H1 (cell line): ENCODE measurements at regions not wholly inside any gene's neighbourhood (a gene's known extent, or its start where the extent isn't known, plus 50 kb on each side); places are given as distances from the start of the nearest gene placed in this dataset.

ENCODE experiments used
- CTCF ChIA-PET: fragments of 300-600 bp; sonication (Branson Sonifier 250); formaldehyde crosslinking; loops from one replicate; lab custom pipeline; 2021; ENCODE audit not compliant: partially characterized antibody; lab: Charles Lee
- POLR2A ChIA-PET: fragments of 300-600 bp; sonication (Branson Sonifier 250); formaldehyde crosslinking; loops from one replicate; lab custom pipeline; 2021; ENCODE audit warnings: inconsistent platforms; ENCODE audit not compliant: partially characterized antibody; lab: Charles Lee
- DNase-seq, 2 experiments: peaks; one replicate each; pipeline versions ENCODE4 v3.0.0 to v3.0.0-alpha.2; 2010 to 2022; ENCODE audit warnings: low spot score in 2 of 2, low read depth in 1 of 2, mixed read lengths in 1 of 2
- FAIRE-seq: peaks from 2 replicates; lab custom pipeline; 2011; peaks lifted over from hg19 to GRCh38; lab: Jason Lieb, UNC
- H2AFZ ChIP-seq: 2 replicates; pipeline ENCODE4 v1.8.1; 2012; ENCODE audit warnings: low read length, inconsistent platforms
- H2AK5ac ChIP-seq: 2 replicates; pipeline ENCODE4 v1.6.1; 2013; ENCODE audit warnings: low read depth, low read length
- H2BK120ac ChIP-seq: replicated peaks from 2 replicates; pipeline ENCODE3; 2013; ENCODE audit warnings: low read depth, low read length, inconsistent platforms
- H2BK12ac ChIP-seq: 2 replicates; pipeline ENCODE4 v1.6.1; 2013; ENCODE audit warnings: low read depth, low read length
- H2BK15ac ChIP-seq: 2 replicates; pipeline ENCODE4 v1.6.1; 2013; ENCODE audit warnings: low read length
- H2BK20ac ChIP-seq: 2 replicates; pipeline ENCODE4 v1.6.1; 2013; ENCODE audit warnings: low read length
- H2BK5ac ChIP-seq: 2 replicates; pipeline ENCODE4 v1.6.1; 2013; ENCODE audit warnings: low read depth, low read length
- H3K14ac ChIP-seq: 2 replicates; pipeline ENCODE4 v1.6.1; 2013; ENCODE audit warnings: inconsistent platforms; ENCODE audit not compliant: insufficient read length
- H3K18ac ChIP-seq: 2 replicates; pipeline ENCODE4 v1.6.1; 2013; ENCODE audit warnings: low read length; ENCODE audit errors: extremely low read depth
- H3K23ac ChIP-seq: 2 replicates; pipeline ENCODE4 v1.6.1; 2013; ENCODE audit warnings: inconsistent platforms; ENCODE audit not compliant: insufficient read length
- H3K23me2 ChIP-seq: 2 replicates; pipeline ENCODE4 v1.6.1; 2013; ENCODE audit warnings: low read depth, low read length
- H3K27ac ChIP-seq: 2 replicates; pipeline ENCODE4 v1.6.1; 2011; ENCODE audit warnings: low read depth, low read length, inconsistent platforms
- H3K27me3 ChIP-seq, 4 experiments: replicated peaks in 1 of 4; 1 replicate in 1 of 4; 2 replicates in 3 of 4; pipeline versions ENCODE4 v1.6.1 to v1.8.1; 2011 to 2013; ENCODE audit warnings: low read length in 3 of 4, mild to moderate bottlenecking in 3 of 4, inconsistent platforms in 2 of 4, mixed read lengths in 2 of 4, moderate library complexity in 1 of 4; ENCODE audit not compliant: control insufficient read depth in 3 of 4, insufficient read depth in 3 of 4; ENCODE audit errors: extremely low read depth in 1 of 4
- H3K36me3 ChIP-seq, 4 experiments: 2 replicates each; pipeline versions ENCODE4 v1.6.1 to v1.8.1; 2011 to 2013; ENCODE audit warnings: mild to moderate bottlenecking in 4 of 4, low read length in 3 of 4, moderate library complexity in 2 of 4, control low read depth in 1 of 4, inconsistent platforms in 1 of 4; ENCODE audit not compliant: insufficient read depth in 4 of 4, control insufficient read depth in 2 of 4
- H3K4ac ChIP-seq: replicated peaks from 2 replicates; pipeline ENCODE3; 2013; ENCODE audit warnings: low read length, low read depth, mixed read lengths, inconsistent platforms; ENCODE audit not compliant: insufficient read length
- H3K4me1 ChIP-seq, 4 experiments: replicated peaks in 1 of 4; 1 replicate in 1 of 4; 2 replicates in 3 of 4; pipeline versions ENCODE4 v1.6.1 to v1.8.1; 2011 to 2013; ENCODE audit warnings: low read length in 3 of 4, inconsistent platforms in 2 of 4, mixed read lengths in 1 of 4; ENCODE audit not compliant: insufficient read depth in 4 of 4, control insufficient read depth in 3 of 4
- H3K4me2 ChIP-seq, 2 experiments: 2 replicates each; pipeline versions ENCODE4 v1.6.1 to v1.8.1; 2011 to 2013; ENCODE audit warnings: low read depth in 2 of 2, low read length in 2 of 2, control low read depth in 1 of 2, inconsistent platforms in 1 of 2, mild to moderate bottlenecking in 1 of 2; ENCODE audit not compliant: insufficient read depth in 1 of 2
- H3K4me3 ChIP-seq, 4 experiments: fragments of 200-600, 300-600 bp in 1 of 4; sonication (generic), shearing (Covaris generic), sonication (Bioruptor Twin) in 1 of 4; 2 replicates each; pipeline versions ENCODE4 v1.5.1 to v1.8.1; 2011 to 2016; ENCODE audit warnings: low read length in 4 of 4, low read depth in 3 of 4, control low read depth in 2 of 4, inconsistent platforms in 2 of 4, mild to moderate bottlenecking in 2 of 4, mixed read lengths in 1 of 4, moderate library complexity in 1 of 4; ENCODE audit not compliant: insufficient read depth in 2 of 4; ENCODE audit errors: extremely low read depth in 1 of 4
- H3K56ac ChIP-seq: replicated peaks from 2 replicates; pipeline ENCODE3; 2013; ENCODE audit warnings: low read depth, mild to moderate bottlenecking, mixed read lengths, low read length, inconsistent platforms; ENCODE audit not compliant: insufficient read length
- H3K79me1 ChIP-seq: 2 replicates; pipeline ENCODE4 v1.6.1; 2013; ENCODE audit warnings: low read depth, low read length, control low read depth
- H3K79me2 ChIP-seq, 2 experiments: 2 replicates each; pipeline versions ENCODE4 v1.6.1 to v1.8.1; 2012 to 2013; ENCODE audit warnings: low read length in 2 of 2, mild to moderate bottlenecking in 2 of 2, inconsistent platforms in 1 of 2; ENCODE audit not compliant: insufficient read depth in 2 of 2, control insufficient read depth in 1 of 2
- H3K9ac ChIP-seq, 4 experiments: replicated peaks in 1 of 4; 1 replicate in 1 of 4; 2 replicates in 3 of 4; pipeline versions ENCODE4 v1.6.1 to v1.8.1; 2011 to 2013; ENCODE audit warnings: low read depth in 3 of 4, low read length in 3 of 4, control low read depth in 2 of 4, mild to moderate bottlenecking in 2 of 4, moderate library complexity in 2 of 4, inconsistent platforms in 1 of 4; ENCODE audit errors: extremely low read depth in 1 of 4
- H3K9me3 ChIP-seq, 2 experiments: 2 replicates each; pipeline versions ENCODE4 v1.6.1 to v1.8.1; 2012 to 2013; ENCODE audit warnings: mild to moderate bottlenecking in 2 of 2, moderate library complexity in 2 of 2, control low read depth in 1 of 2, inconsistent platforms in 1 of 2, low read depth in 1 of 2, low read length in 1 of 2, mixed read lengths in 1 of 2; ENCODE audit not compliant: insufficient read depth in 2 of 2
- H4K20me1 ChIP-seq, 2 experiments: replicated peaks in 1 of 2; 2 replicates each; pipeline versions ENCODE3 to v1.8.1; 2011 to 2013; ENCODE audit warnings: inconsistent platforms in 2 of 2, low read length in 2 of 2, mild to moderate bottlenecking in 1 of 2; ENCODE audit not compliant: insufficient read depth in 2 of 2, control insufficient read depth in 1 of 2
- H4K5ac ChIP-seq: 2 replicates; pipeline ENCODE4 v1.6.1; 2013; ENCODE audit warnings: low read length, low read depth, mixed read lengths, inconsistent platforms; ENCODE audit not compliant: insufficient read length
- H4K8ac ChIP-seq: 2 replicates; pipeline ENCODE4 v1.8.0; 2013; ENCODE audit warnings: mild to moderate bottlenecking, moderate library complexity, low read length, inconsistent platforms; ENCODE audit not compliant: insufficient read depth; ENCODE audit errors: extremely low read depth
- H4K91ac ChIP-seq: replicated peaks from 2 replicates; pipeline ENCODE3; 2013; ENCODE audit warnings: low read length, mixed read lengths, inconsistent platforms; ENCODE audit not compliant: insufficient read length
- NRF1 ChIP-seq: IDR thresholded peaks from 2 replicates; pipeline ENCODE4 v1.6.1; 2011; ENCODE audit warnings: mild to moderate bottlenecking, low read depth, low read length, improper control_type of control experiment
- RNF2 ChIP-seq: fragments of 200-900, 300-1000 bp; sonication (generic); IDR thresholded peaks from 2 replicates; pipeline ENCODE4 v1.7.1; 2016; ENCODE audit warnings: borderline replicate concordance, low read depth, mild to moderate bottlenecking, antibody characterized with exemption, low read length; ENCODE audit not compliant: poor library complexity, severe bottlenecking; ENCODE audit errors: missing control alignments
- TBP ChIP-seq: IDR thresholded peaks from 2 replicates; pipeline ENCODE4 v1.6.1; 2011; ENCODE audit warnings: low read depth, low read length, improper control_type of control experiment
- TEAD4 ChIP-seq: IDR thresholded peaks from 2 replicates; pipeline ENCODE4 v1.6.1; 2012; ENCODE audit warnings: low read depth, low read length, inconsistent platforms, mixed read lengths
- WGBS, 2 experiments: shearing (Covaris generic) in 1 of 2; methylation state at CpG; one replicate each; pipeline versions ENCODE4 v1.1.6 to v1.1.7; 2013 to 2015; ENCODE audit warnings: low lambda C conversion rate in 2 of 2, mixed read lengths in 2 of 2, inconsistent platforms in 1 of 2, low coverage in 1 of 2, missing lambda C conversion rate in 1 of 2; ENCODE audit not compliant: insufficient replicate concordance in 2 of 2, insufficient coverage in 1 of 2, insufficient read length in 1 of 2; ENCODE audit errors: extremely low coverage in 1 of 2, missing lambda C conversion rate in 1 of 2; 5-methylcytosine and 5-hydroxymethylcytosine counted together
- TF ChIP-seq, protein P1 (sequence below): IDR thresholded peaks from 2 replicates; pipeline ENCODE4 v1.6.1; 2011; ENCODE audit warnings: low read depth, mild to moderate bottlenecking, low read length; ENCODE audit not compliant: insufficient read depth

DNA sequence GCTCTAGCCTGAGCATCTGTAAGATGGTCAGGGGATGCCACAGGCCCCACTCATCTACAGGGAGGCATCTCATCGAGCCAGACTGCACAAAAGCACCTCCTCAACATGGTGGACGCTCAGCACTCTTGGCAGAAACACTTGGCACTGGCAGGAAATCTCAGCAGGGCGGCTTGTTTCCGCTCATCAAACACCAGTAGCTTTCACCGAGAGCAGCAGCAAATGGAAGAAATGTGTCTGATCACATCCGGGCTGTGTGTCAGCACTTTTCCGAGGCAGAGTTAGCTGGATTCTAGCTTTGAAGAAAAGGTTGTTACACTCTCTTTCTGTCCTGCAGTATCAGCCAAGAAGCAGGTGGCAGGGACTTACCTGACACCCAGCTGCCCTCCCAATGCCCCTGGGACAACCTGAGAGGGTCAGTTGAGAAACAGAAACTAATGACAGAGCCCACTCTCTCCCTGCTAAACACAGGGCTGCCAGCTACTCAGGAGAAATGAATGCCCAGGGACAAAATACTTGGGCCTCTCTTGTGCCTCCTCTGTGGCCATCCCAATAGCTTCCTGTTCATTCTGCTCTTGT is 68.9 kb upstream of the FZD7 start:
- FAIRE-seq: no peak
- Histone ChIP-seq H3K4ac (peak overlapping the region; percentile 46), H3K4me1 (peaks cover 0 to 23% (median 18%) of the 10 kb centered on the region in 4 experiments; a peak in 6 of 7 replicates), H2BK120ac (no peak overlapping the region), H2AFZ (no peak overlapping the region), H2BK5ac (no peak overlapping the region), H2AK5ac (0 out of 2 replicates have a peak overlapping the region, but pooled peaks have one; percentile 33), H3K56ac (no peak overlapping the region), H3K23me2 (no peaks in the 10 kb centered on the region), H3K79me2 (peaks cover 0 to 18% of the 10 kb centered on the region in 2 experiments; a peak in 3 of 4 replicates), H3K14ac (no peak overlapping the region), H2BK20ac (no peak overlapping the region), H3K36me3 (peaks cover 0 to 26% (median 2%) of the 10 kb centered on the region in 4 experiments; a peak in 5 of 8 replicates), H3K23ac (no peak overlapping the region), H3K18ac (no peak overlapping the region), H3K9me3 (no peaks in the 10 kb centered on the region), H2BK15ac (no peak overlapping the region), H3K27ac (no peak overlapping the region), H3K4me3 (no peak overlapping the region), H4K5ac (no peak overlapping the region), H4K91ac (no peak overlapping the region), H4K8ac (no peak overlapping the region), H2BK12ac (0 out of 2 replicates have a peak overlapping the region, but pooled peaks have one; percentile 52), H4K20me1 (no peaks in the 10 kb centered on the region), H3K79me1 (peaks cover 12% of the 10 kb centered on the region), H3K4me2 (no peak overlapping the region), H3K27me3 (no peaks in the 10 kb centered on the region), H3K9ac (no peak overlapping the region)
- ChIA-PET POLR2A (interaction anchor here (0.6 to 12.1 kb wide), 7 partner anchors 9 to 110 kb away, joined by 3 to 186 read pairs (median 7); no protein-coding TSS in a partner anchor), CTCF (interaction anchor here (0.6 to 3.4 kb wide), 30 partner anchors 8 to 1056 kb away, joined by 3 to 20 read pairs (median 4); no protein-coding TSS in a partner anchor)
- WGBS, 2 experiments: 93% methylated on average over 7 of the region's 7 CpGs; no CpG with 5 or more reads in 1 of the 2 experiments
- DNase-seq: no peak
- no peak for TF ChIP-seq RNF2
- TF ChIP-seq NRF1: no peak
- TF ChIP-seq TBP: no peak
- no peak for TF ChIP-seq TEAD4
- TF ChIP-seq, protein P1, sequence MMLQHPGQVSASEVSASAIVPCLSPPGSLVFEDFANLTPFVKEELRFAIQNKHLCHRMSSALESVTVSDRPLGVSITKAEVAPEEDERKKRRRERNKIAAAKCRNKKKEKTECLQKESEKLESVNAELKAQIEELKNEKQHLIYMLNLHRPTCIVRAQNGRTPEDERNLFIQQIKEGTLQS: no peak
